ENCODE measurements at regions not wholly inside any gene's neighbourhood (a gene's known extent, or its start where the extent isn't known, plus 50 kb on each side); places are given as distances from the start of the nearest gene placed in this dataset.

GRCh38 chr9:117464941-117465616, 50.2 kb upstream of the ASTN2 start:
- H3K4me1 ChIP-seq (ENCODE audit: low read depth): no peaks in the 10 kb centered on the region
- H3K9me3 ChIP-seq (ENCODE audit: low read depth): no peaks in the 10 kb centered on the region
- H3K27ac ChIP-seq: no peak overlapping the region
- H3K4me3 ChIP-seq: no peak overlapping the region
- no peaks in the 10 kb centered on the region for H3K27me3 ChIP-seq
- no peak for TF ChIP-seq CTCF (IDR thresholded peaks at IDR 0.05; ENCODE audit: low read depth, low read length)
- no peaks in the 10 kb centered on the region for H3K36me3 ChIP-seq
- no peak for DNase-seq (ENCODE audit: low read depth in 1 of 2, low spot score in 1 of 2)

All from cardiac muscle cell (in vitro differentiated cells and primary cell).